ENCODE measurements at regions not wholly inside any gene's neighbourhood (a gene's known extent, or its start where the extent isn't known, plus 50 kb on each side); places are given as distances from the start of the nearest gene placed in this dataset.
"Not testable (repeated sequence)": the region's sequence is repeated elsewhere in the genome, so short reads cannot be mapped to it uniquely, and the experiment has no call there.

- DNase-seq: peak; percentile 40
- H3K27me3 Mint-ChIP-seq; H3K4me1 Mint-ChIP-seq; H3K27ac Mint-ChIP-seq; H3K36me3 Mint-ChIP-seq (ENCODE audit: low read depth); H3K4me3 Mint-ChIP-seq; intact Hi-C loops (cut with micrococcal nuclease): not testable (repeated sequence)
- H3K9me3 Mint-ChIP-seq: peaks cover 11% of the 10 kb centered on the region
Measured at GRCh38 chr2:91564700-91565099, 2873.2 kb downstream of the RPIA start.

GRCh38 chr2:91565689-91566430 is 2874.4 kb downstream of the RPIA start:
- intact Hi-C loops (cut with micrococcal nuclease); H3K36me3 Mint-ChIP-seq (ENCODE audit: low read depth); H3K4me3 Mint-ChIP-seq; H3K27ac Mint-ChIP-seq; H3K9me3 Mint-ChIP-seq; H3K27me3 Mint-ChIP-seq; H3K4me1 Mint-ChIP-seq: not testable (repeated sequence)
- peak; percentile 41 for DNase-seq

- H3K4me1 Mint-ChIP-seq, H3K27me3 Mint-ChIP-seq: not testable (repeated sequence)
Measured at GRCh38 chr2:91566611-91567010, 2875.1 kb downstream of the RPIA start.

GRCh38 chr2:91567546-91568335 is 2876.3 kb downstream of the RPIA start:
- H3K27ac Mint-ChIP-seq; H3K27me3 Mint-ChIP-seq; intact Hi-C loops (cut with micrococcal nuclease); H3K4me3 Mint-ChIP-seq; H3K4me1 Mint-ChIP-seq; H3K36me3 Mint-ChIP-seq (ENCODE audit: low read depth); H3K9me3 Mint-ChIP-seq: not testable (repeated sequence)
- DNase-seq: peak; percentile 39

More at GRCh38 chr2:91566611-91567010, 2875.1 kb downstream of the RPIA start:
- peak; percentile 37 for DNase-seq
- H3K9me3 Mint-ChIP-seq; H3K4me3 Mint-ChIP-seq; intact Hi-C loops (cut with micrococcal nuclease); H3K36me3 Mint-ChIP-seq (ENCODE audit: low read depth); H3K27ac Mint-ChIP-seq: not testable (repeated sequence)

- H3K9me3 Mint-ChIP-seq; H3K36me3 Mint-ChIP-seq (ENCODE audit: low read depth); H3K4me1 Mint-ChIP-seq; H3K4me3 Mint-ChIP-seq; H3K27ac Mint-ChIP-seq; H3K27me3 Mint-ChIP-seq; intact Hi-C loops (cut with micrococcal nuclease): not testable (repeated sequence)
- DNase-seq: peak; percentile 44
Measured at GRCh38 chr2:91568391-91569338, 2877.2 kb downstream of the RPIA start.

- H3K36me3 Mint-ChIP-seq (ENCODE audit: low read depth); H3K9me3 Mint-ChIP-seq; H3K27me3 Mint-ChIP-seq; H3K27ac Mint-ChIP-seq; H3K4me1 Mint-ChIP-seq; H3K4me3 Mint-ChIP-seq; intact Hi-C loops (cut with micrococcal nuclease): not testable (repeated sequence)
- peak; percentile 34 for DNase-seq
Measured at GRCh38 chr2:91571239-91571923, 2879.9 kb downstream of the RPIA start.

GRCh38 chr2:91573018-91573417 is 2881.5 kb downstream of the RPIA start:
- peak; percentile 21 for DNase-seq
- H3K27ac Mint-ChIP-seq; H3K4me1 Mint-ChIP-seq; H3K9me3 Mint-ChIP-seq; H3K27me3 Mint-ChIP-seq; H3K36me3 Mint-ChIP-seq (ENCODE audit: low read depth); H3K4me3 Mint-ChIP-seq; intact Hi-C loops (cut with micrococcal nuclease): not testable (repeated sequence)

- H3K27ac Mint-ChIP-seq; H3K9me3 Mint-ChIP-seq; H3K27me3 Mint-ChIP-seq; H3K4me1 Mint-ChIP-seq; intact Hi-C loops (cut with micrococcal nuclease); H3K4me3 Mint-ChIP-seq; H3K36me3 Mint-ChIP-seq (ENCODE audit: low read depth): not testable (repeated sequence)
- DNase-seq: peak; percentile 48
Measured at GRCh38 chr2:91573755-91574154, 2882.3 kb downstream of the RPIA start.

- intact Hi-C loops (cut with micrococcal nuclease); H3K27ac Mint-ChIP-seq; H3K9me3 Mint-ChIP-seq; H3K4me1 Mint-ChIP-seq; H3K4me3 Mint-ChIP-seq; H3K27me3 Mint-ChIP-seq; H3K36me3 Mint-ChIP-seq (ENCODE audit: low read depth): not testable (repeated sequence)
- DNase-seq: peak; percentile 49
Measured at GRCh38 chr2:91574255-91574654, 2882.8 kb downstream of the RPIA start.

- H3K27me3 Mint-ChIP-seq; H3K36me3 Mint-ChIP-seq (ENCODE audit: low read depth); H3K27ac Mint-ChIP-seq; intact Hi-C loops (cut with micrococcal nuclease); H3K9me3 Mint-ChIP-seq; H3K4me1 Mint-ChIP-seq; H3K4me3 Mint-ChIP-seq: not testable (repeated sequence)
- peak; percentile 54 for DNase-seq
Measured at GRCh38 chr2:91575701-91576100, 2884.2 kb downstream of the RPIA start.

GRCh38 chr2:91577406-91577805 is 2885.9 kb downstream of the RPIA start:
- H3K27ac Mint-ChIP-seq; H3K4me3 Mint-ChIP-seq; H3K36me3 Mint-ChIP-seq (ENCODE audit: low read depth); H3K27me3 Mint-ChIP-seq; H3K9me3 Mint-ChIP-seq; intact Hi-C loops (cut with micrococcal nuclease); H3K4me1 Mint-ChIP-seq: not testable (repeated sequence)
- peak; percentile 17 for DNase-seq

GRCh38 chr2:91578678-91579077 is 2887.2 kb downstream of the RPIA start:
- H3K27ac Mint-ChIP-seq; intact Hi-C loops (cut with micrococcal nuclease); H3K4me3 Mint-ChIP-seq; H3K4me1 Mint-ChIP-seq; H3K27me3 Mint-ChIP-seq; H3K9me3 Mint-ChIP-seq; H3K36me3 Mint-ChIP-seq (ENCODE audit: low read depth): not testable (repeated sequence)
- peak; percentile 43 for DNase-seq

- DNase-seq: peak; percentile 43
- H3K4me3 Mint-ChIP-seq; H3K36me3 Mint-ChIP-seq (ENCODE audit: low read depth); H3K27me3 Mint-ChIP-seq; H3K9me3 Mint-ChIP-seq; H3K4me1 Mint-ChIP-seq; intact Hi-C loops (cut with micrococcal nuclease); H3K27ac Mint-ChIP-seq: not testable (repeated sequence)
Measured at GRCh38 chr2:91579555-91579954, 2888.1 kb downstream of the RPIA start.

Data from activated CD4-positive, alpha-beta T cell treated with anti-CD3 and anti-CD28 coated beads, Interleukin-2, amount 10 ng/mL, durations not matched to agents 24 days and 14 days (primary cell).